CD14-positive monocyte (primary cell): ENCODE measurements at regions not wholly inside any gene's neighbourhood (a gene's known extent, or its start where the extent isn't known, plus 50 kb on each side); places are given as distances from the start of the nearest gene placed in this dataset.

Experiments used
- DNase-seq, 3 donors: peaks; one replicate each; pipeline ENCODE4 v3.0.0-alpha.2; 2011 to 2022
- H2AFZ ChIP-seq: 2 replicates; pipeline ENCODE4 v1.6.0; 2012; ENCODE audit warnings: mild to moderate bottlenecking, low read depth, low read length, inconsistent platforms; ENCODE audit not compliant: insufficient read depth, poor library complexity, severe bottlenecking
- H3K27ac ChIP-seq, 2 donors: 1 replicate in 1 of 2; 2 replicates in 1 of 2; pipeline ENCODE4 v1.5.1; 2012 to 2013; ENCODE audit warnings: low read length in 2 of 2, control low read depth in 1 of 2, inconsistent platforms in 1 of 2, low read depth in 1 of 2, mild to moderate bottlenecking in 1 of 2
- H3K27me3 ChIP-seq, 2 donors: one replicate each; pipeline versions ENCODE4 v1.6.0 to v1.6.1; 2011 to 2013; ENCODE audit warnings: low read length in 2 of 2; ENCODE audit not compliant: control insufficient read depth in 2 of 2, insufficient read depth in 2 of 2
- H3K36me3 ChIP-seq, 2 donors: replicated peaks in 1 of 2; 1 replicate in 1 of 2; 2 replicates in 1 of 2; pipeline versions ENCODE4 v1.5.1 to v1.6.1; 2012 to 2013; ENCODE audit warnings: low read length in 2 of 2, control low read depth in 1 of 2, inconsistent platforms in 1 of 2, mild to moderate bottlenecking in 1 of 2; ENCODE audit not compliant: insufficient read depth in 2 of 2, control insufficient read depth in 1 of 2
- H3K4me1 ChIP-seq, 2 donors: 1 replicate in 1 of 2; 2 replicates in 1 of 2; pipeline versions ENCODE4 v1.5.1 to v1.6.1; 2012 to 2013; ENCODE audit warnings: low read length in 2 of 2, control low read depth in 1 of 2, inconsistent platforms in 1 of 2, mild to moderate bottlenecking in 1 of 2, moderate library complexity in 1 of 2; ENCODE audit not compliant: insufficient read depth in 2 of 2, control insufficient read depth in 1 of 2
- H3K4me2 ChIP-seq: replicated peaks from 2 replicates; pipeline ENCODE3; 2012; ENCODE audit warnings: low read length, moderate library complexity, mild to moderate bottlenecking; ENCODE audit not compliant: poor library complexity, severe bottlenecking; ENCODE audit errors: extremely low read depth
- H3K4me3 ChIP-seq, 3 experiments: fragments of 200-600 bp in 1 of 3; sonication (generic) in 1 of 3; replicated peaks in 1 of 3; 1 replicate in 2 of 3; 2 replicates in 1 of 3; pipeline ENCODE4 v1.5.1; 2011 to 2013; ENCODE audit warnings: low read length in 3 of 3, mild to moderate bottlenecking in 3 of 3, control low read depth in 2 of 3, low read depth in 2 of 3, inconsistent platforms in 1 of 3, moderate library complexity in 1 of 3
- H3K79me2 ChIP-seq: 2 replicates; pipeline ENCODE4 v1.6.0; 2012; ENCODE audit warnings: mild to moderate bottlenecking, control low read depth, inconsistent platforms, low read length, moderate library complexity; ENCODE audit not compliant: insufficient read depth
- H3K9ac ChIP-seq: 2 replicates; pipeline ENCODE4 v1.6.0; 2017; ENCODE audit warnings: low read length, mild to moderate bottlenecking; ENCODE audit not compliant: insufficient read depth, poor library complexity, severe bottlenecking
- H3K9me3 ChIP-seq, 2 donors: replicated peaks in 1 of 2; 1 replicate in 1 of 2; 2 replicates in 1 of 2; pipeline versions ENCODE4 v1.5.1 to v1.6.1; 2012 to 2013; ENCODE audit warnings: low read length in 2 of 2, control low read depth in 1 of 2; ENCODE audit not compliant: control insufficient read depth in 1 of 2, insufficient read depth in 1 of 2
- H4K20me1 ChIP-seq: 2 replicates; pipeline ENCODE4 v1.6.0; 2012; ENCODE audit warnings: mild to moderate bottlenecking, low read length, control low read depth, moderate library complexity; ENCODE audit not compliant: insufficient read depth
- H3K27ac Mint-ChIP-seq, 7 donors: one replicate each; pipeline ENCODE4 v1.8.0; 2020; ENCODE audit warnings: mild to moderate bottlenecking in 7 of 7, mixed read lengths in 7 of 7, moderate library complexity in 6 of 7, inconsistent platforms in 2 of 7
- H3K27me3 Mint-ChIP-seq, 3 donors: one replicate each; pipeline ENCODE4 v1.8.0; 2021 to 2022; ENCODE audit warnings: low read depth in 3 of 3, mild to moderate bottlenecking in 3 of 3, mixed read lengths in 3 of 3, moderate library complexity in 3 of 3, inconsistent platforms in 1 of 3
- H3K36me3 Mint-ChIP-seq, 2 donors: one replicate each; pipeline ENCODE4 v1.8.0; 2020; ENCODE audit warnings: mixed read lengths in 2 of 2, inconsistent platforms in 1 of 2, mild to moderate bottlenecking in 1 of 2
- H3K4me1 Mint-ChIP-seq: one replicate; pipeline ENCODE4 v1.8.0; 2020; ENCODE audit warnings: mild to moderate bottlenecking, mixed read lengths
- H3K4me3 Mint-ChIP-seq, 2 donors: one replicate each; pipeline ENCODE4 v1.8.0; 2020; ENCODE audit warnings: mild to moderate bottlenecking in 2 of 2, mixed read lengths in 2 of 2, moderate library complexity in 1 of 2
- H3K9me3 Mint-ChIP-seq, 7 donors: one replicate each; pipeline ENCODE4 v1.8.0; 2020 to 2022; ENCODE audit warnings: mixed read lengths in 7 of 7, mild to moderate bottlenecking in 6 of 7, moderate library complexity in 6 of 7, inconsistent platforms in 2 of 7
- CTCF ChIP-seq: fragments of 200-600 bp; IDR thresholded peaks from one replicate; pipeline ENCODE4 v1.8.0; 2022; ENCODE audit warnings: antibody characterized with exemption, mild to moderate bottlenecking
- WGBS: methylation state at CpG from one replicate; pipeline ENCODE4 v1.1.5; 2013; ENCODE audit warnings: missing lambda C conversion rate; ENCODE audit not compliant: insufficient coverage; 5-methylcytosine and 5-hydroxymethylcytosine counted together
- intact Hi-C, 2 donors: fragments of 100-400 bp; cut with micrococcal nuclease; formaldehyde crosslinking; loops; one replicate each; pipeline versions ENCODE4 v1.15.0 to v1.15.1; 2023

GRCh38 chr3:177620073-177620472, 422.8 kb upstream of the TBL1XR1 start:
- H3K9me3 Mint-ChIP-seq = peaks cover 0 to 4% (median 0%) of the 10 kb centered on the region in 7 donors
- Histone ChIP-seq H4K20me1 (no peaks in the 10 kb centered on the region), H3K4me3 (no peak overlapping the region), H3K4me2 (no peak overlapping the region), H3K79me2 (no peaks in the 10 kb centered on the region), H3K27ac (no peak overlapping the region), H3K9ac (no peak overlapping the region), H3K4me1 (peaks cover 11 to 15% of the 10 kb centered on the region in 2 donors), H3K27me3 (no peaks in the 10 kb centered on the region), H2AFZ (no peak overlapping the region), H3K9me3 (no peaks in the 10 kb centered on the region), H3K36me3 (no peaks in the 10 kb centered on the region)
- no peak overlapping the region for H3K27ac Mint-ChIP-seq
- peaks cover 24% of the 10 kb centered on the region for H3K4me1 Mint-ChIP-seq
- intact Hi-C loops = no loop called here
- TF ChIP-seq CTCF = no peak
- WGBS = no CpG with 5 or more reads among the region's 9 CpGs
- DNase-seq = no peak
- no peak overlapping the region for H3K4me3 Mint-ChIP-seq
- H3K27me3 Mint-ChIP-seq = peaks cover 0 to 10% (median 0%) of the 10 kb centered on the region in 3 donors
- peaks cover 0 to 2% of the 10 kb centered on the region in 2 donors for H3K36me3 Mint-ChIP-seq

GRCh38 chr3:177622520-177622919, 425.2 kb upstream of the TBL1XR1 start:
- H3K4me2 ChIP-seq = no peak overlapping the region
- no peaks in the 10 kb centered on the region for H3K36me3 ChIP-seq
- H2AFZ ChIP-seq = no peak overlapping the region
- H3K4me1 Mint-ChIP-seq = peaks cover 9% of the 10 kb centered on the region
- no peak overlapping the region for H3K27ac ChIP-seq
- no peaks in the 10 kb centered on the region for H3K36me3 Mint-ChIP-seq
- no peak overlapping the region for H3K27ac Mint-ChIP-seq
- WGBS = no CpG with 5 or more reads among the region's 1 CpG
- intact Hi-C loops = no loop called here
- H4K20me1 ChIP-seq = no peaks in the 10 kb centered on the region
- no peaks in the 10 kb centered on the region for H3K79me2 ChIP-seq
- no peak for TF ChIP-seq CTCF
- peaks cover 0 to 7% (median 0%) of the 10 kb centered on the region in 3 donors for H3K27me3 Mint-ChIP-seq
- H3K27me3 ChIP-seq = no peaks in the 10 kb centered on the region
- DNase-seq = no peak
- H3K9ac ChIP-seq = no peak overlapping the region
- peaks cover 0 to 3% of the 10 kb centered on the region in 2 donors for H3K9me3 ChIP-seq
- H3K9me3 Mint-ChIP-seq = peaks cover 0 to 7% (median 3%) of the 10 kb centered on the region in 7 donors
- no peak overlapping the region for H3K4me3 Mint-ChIP-seq
- H3K4me1 ChIP-seq = no peaks in the 10 kb centered on the region
- H3K4me3 ChIP-seq = no peak overlapping the region
